HFFc6 (cell line): ENCODE measurements at regions not wholly inside any gene's neighbourhood (a gene's known extent, or its start where the extent isn't known, plus 50 kb on each side); places are given as distances from the start of the nearest gene placed in this dataset.

Experiments
- DNase-seq: peaks from one replicate; pipeline ENCODE4 v3.0.0-alpha.2; 2018
- H3K27ac Mint-ChIP-seq: 2 replicates; pipeline ENCODE4 v1.8.0; 2020; ENCODE audit warnings: mild to moderate bottlenecking, mixed read lengths
- H3K27me3 Mint-ChIP-seq: 2 replicates; pipeline ENCODE4 v1.8.0; 2021; ENCODE audit warnings: mild to moderate bottlenecking, moderate library complexity, mixed read lengths; ENCODE audit not compliant: insufficient read depth
- H3K36me3 Mint-ChIP-seq: 2 replicates; pipeline ENCODE4 v1.8.0; 2021; ENCODE audit warnings: low read depth, mixed read lengths
- H3K4me1 Mint-ChIP-seq: 2 replicates; pipeline ENCODE4 v1.8.0; 2020; ENCODE audit warnings: low read depth, mixed read lengths
- H3K4me3 Mint-ChIP-seq: 2 replicates; pipeline ENCODE4 v1.8.0; 2020; ENCODE audit warnings: mild to moderate bottlenecking, moderate library complexity, mixed read lengths
- H3K9me3 Mint-ChIP-seq: 2 replicates; pipeline ENCODE4 v1.8.0; 2020; ENCODE audit warnings: mild to moderate bottlenecking, mixed read lengths
- CTCF ChIP-seq: fragments of 200-600 bp; sonication (generic); IDR thresholded peaks from 2 replicates; pipeline ENCODE4 v1.5.0; 2021; ENCODE audit warnings: antibody characterized with exemption, mild to moderate bottlenecking

DNA sequence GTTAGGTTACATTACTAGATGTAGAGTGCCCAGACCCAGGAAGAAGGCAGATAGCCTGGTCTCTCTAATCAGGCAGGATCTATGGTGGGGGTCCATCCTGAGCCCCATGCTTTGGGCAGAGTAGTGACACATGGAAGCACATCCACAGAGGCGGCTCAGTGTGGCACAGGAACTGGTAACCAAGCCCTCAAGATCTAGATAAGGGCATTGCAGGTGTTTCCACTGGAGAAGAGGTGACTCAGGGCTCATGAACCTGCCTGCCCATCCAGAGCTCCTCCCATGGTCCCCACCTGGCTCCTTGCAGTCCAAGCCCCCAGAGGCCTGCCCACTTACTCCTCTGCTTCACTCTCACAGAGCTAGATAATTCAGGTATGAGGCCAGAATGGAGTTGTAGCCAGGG lies 62.0 kb upstream of the TMEM132E start:
- no peak for DNase-seq
- H3K4me1 Mint-ChIP-seq, result no peaks in the 10 kb centered on the region
- peaks cover 9% of the 10 kb centered on the region for H3K27me3 Mint-ChIP-seq
- TF ChIP-seq CTCF, result no peak
- H3K27ac Mint-ChIP-seq, result no peak overlapping the region
- no peak overlapping the region for H3K4me3 Mint-ChIP-seq
- no peaks in the 10 kb centered on the region for H3K9me3 Mint-ChIP-seq
- no peaks in the 10 kb centered on the region for H3K36me3 Mint-ChIP-seq

DNA sequence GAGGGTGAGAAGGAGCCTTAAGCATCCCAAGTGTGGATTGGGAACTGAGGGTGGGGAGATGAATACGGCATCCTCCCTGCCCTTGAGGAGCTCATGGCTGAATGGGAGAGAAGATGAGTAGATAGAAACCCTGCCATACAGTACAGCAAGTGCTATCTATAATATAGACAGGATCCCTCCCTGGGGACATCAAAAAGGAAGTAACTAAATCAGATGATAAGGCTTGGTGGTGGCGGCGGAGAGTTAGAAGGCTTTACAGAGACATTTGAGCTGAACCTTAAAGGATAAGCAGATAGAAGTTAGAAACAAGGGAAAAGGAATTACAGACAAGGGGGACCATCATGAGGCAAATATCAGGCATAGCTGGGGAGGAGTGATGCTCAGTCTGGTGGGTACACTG lies 67.5 kb upstream of the TMEM132E start:
- no peak overlapping the region for H3K4me3 Mint-ChIP-seq
- peaks cover 4% of the 10 kb centered on the region for H3K27me3 Mint-ChIP-seq
- no peaks in the 10 kb centered on the region for H3K4me1 Mint-ChIP-seq
- H3K36me3 Mint-ChIP-seq, result no peaks in the 10 kb centered on the region
- no peaks in the 10 kb centered on the region for H3K9me3 Mint-ChIP-seq
- H3K27ac Mint-ChIP-seq, result no peak overlapping the region
- no peak for TF ChIP-seq CTCF
- no peak for DNase-seq

- peaks cover 4% of the 10 kb centered on the region for H3K27me3 Mint-ChIP-seq
- no peak for DNase-seq
- no peak overlapping the region for H3K4me3 Mint-ChIP-seq
- no peaks in the 10 kb centered on the region for H3K9me3 Mint-ChIP-seq
- no peak for TF ChIP-seq CTCF
- H3K27ac Mint-ChIP-seq, result no peak overlapping the region
- no peaks in the 10 kb centered on the region for H3K36me3 Mint-ChIP-seq
- no peaks in the 10 kb centered on the region for H3K4me1 Mint-ChIP-seq
Measured at GRCh38 chr17:34511265-34511664, 68.1 kb upstream of the TMEM132E start.

DNA sequence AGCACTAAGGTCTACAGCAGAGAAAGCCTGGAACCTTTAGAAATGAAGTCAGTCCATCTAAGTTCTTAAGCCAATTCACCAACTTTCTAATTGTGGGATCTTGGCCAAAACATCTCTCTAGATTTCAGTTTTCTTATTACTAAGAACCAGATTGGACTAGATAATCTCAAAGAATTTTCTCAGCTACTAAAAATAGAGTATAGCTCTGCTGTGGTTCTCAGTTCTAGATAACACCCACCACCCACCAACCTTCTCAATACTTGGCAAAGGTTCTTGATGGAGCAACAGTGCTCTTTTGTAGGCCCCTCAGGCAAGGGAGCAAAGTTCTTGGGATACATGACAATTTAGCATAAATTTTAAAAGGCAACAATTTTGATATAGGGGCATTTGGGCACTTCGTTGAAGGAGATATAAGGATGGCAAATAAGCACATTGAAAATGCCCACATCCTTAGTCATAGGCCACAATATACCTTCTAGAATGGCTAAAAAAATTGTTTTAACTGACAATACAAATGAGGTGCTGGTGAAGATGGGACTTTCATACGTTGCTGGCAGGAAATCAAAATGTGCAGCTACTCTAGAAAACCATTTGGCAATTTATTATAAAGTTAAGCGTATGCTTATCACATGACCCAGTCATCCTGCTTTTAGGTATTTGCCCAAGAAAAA lies 74.4 kb upstream of the TMEM132E start:
- Mint-ChIP-seq H3K27ac (no peak overlapping the region), H3K9me3 (no peaks in the 10 kb centered on the region), H3K27me3 (peaks cover 2% of the 10 kb centered on the region; the same call in 1 of the 2 replicates), H3K36me3 (no peaks in the 10 kb centered on the region), H3K4me1 (no peaks in the 10 kb centered on the region), H3K4me3 (no peak overlapping the region)
- TF ChIP-seq CTCF, result no peak
- no peak for DNase-seq

DNA sequence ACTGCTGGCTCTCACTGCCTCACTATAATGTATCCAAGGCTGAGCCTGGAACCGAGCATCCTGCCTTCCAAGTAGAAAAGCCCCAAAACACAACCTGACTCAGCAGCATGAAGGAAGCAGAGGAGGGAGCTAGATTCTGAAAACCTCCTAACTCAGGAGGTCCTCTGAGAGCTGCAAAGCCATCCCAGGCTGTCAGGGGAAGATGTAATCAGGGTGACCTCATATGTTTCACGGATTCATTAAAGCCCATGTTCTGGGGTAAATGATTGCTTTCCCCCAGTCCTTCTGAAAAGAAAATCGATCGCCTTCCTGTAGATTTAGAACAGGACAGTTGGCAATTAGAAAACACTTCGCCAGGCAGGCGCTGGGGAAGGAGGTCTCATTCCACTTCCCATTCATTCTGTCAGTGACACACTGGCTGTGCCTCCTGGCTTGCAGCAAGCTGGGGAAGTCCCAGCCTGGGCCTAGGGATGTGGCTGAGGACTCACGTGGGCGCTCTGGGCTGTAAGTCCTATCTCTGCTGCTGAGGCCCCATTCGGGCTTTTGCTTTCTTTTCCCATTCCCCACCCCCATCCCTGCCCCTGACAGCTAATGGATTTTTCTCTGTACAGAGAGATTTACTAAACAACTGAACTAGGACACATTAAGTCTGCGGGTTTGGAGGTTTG lies 75.7 kb upstream of the TMEM132E start:
- Mint-ChIP-seq H3K27ac (no peak overlapping the region), H3K4me1 (no peaks in the 10 kb centered on the region), H3K36me3 (no peaks in the 10 kb centered on the region), H3K4me3 (no peak overlapping the region), H3K27me3 (peaks cover 2% of the 10 kb centered on the region; the same call in 1 of the 2 replicates), H3K9me3 (no peaks in the 10 kb centered on the region)
- DNase-seq, result no peak
- no peak for TF ChIP-seq CTCF
